ENCODE measurements at regions not wholly inside any gene's neighbourhood (a gene's known extent, or its start where the extent isn't known, plus 50 kb on each side); places are given as distances from the start of the nearest gene placed in this dataset.

DNA sequence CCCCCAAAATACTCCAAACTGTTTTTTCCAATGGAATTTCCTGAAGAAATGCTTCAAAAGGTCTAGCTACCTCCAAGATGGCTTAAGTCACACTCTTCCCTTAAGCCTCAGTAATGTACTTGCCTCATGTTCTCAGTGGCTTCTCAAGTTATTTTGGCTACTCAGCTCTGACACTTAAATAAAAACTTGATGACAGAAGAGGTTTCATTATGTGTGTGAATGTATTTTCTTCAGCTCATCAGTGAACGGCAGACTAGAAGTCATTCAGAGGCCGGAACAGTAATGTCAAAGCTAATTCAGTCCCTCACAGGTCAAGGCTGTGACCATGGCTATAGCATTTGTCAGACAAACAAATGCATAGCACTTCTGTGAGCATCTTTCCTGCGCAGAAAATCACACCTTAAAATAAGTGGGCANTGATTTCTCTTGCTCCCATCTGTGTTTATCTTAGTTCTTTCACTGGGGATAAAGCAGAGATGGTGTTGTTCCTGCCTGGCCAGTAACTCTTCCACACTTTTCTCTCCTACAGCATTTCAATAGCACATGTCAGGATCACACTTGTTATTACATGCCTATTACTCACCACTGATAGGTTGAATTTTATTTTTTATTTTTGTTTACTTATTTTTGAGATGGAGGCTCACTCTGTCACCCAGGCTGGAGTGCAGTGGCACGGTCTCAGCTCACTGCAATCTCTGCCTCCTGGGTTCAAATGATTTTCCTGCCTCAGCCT is 68.5 kb upstream of the PLCL2 start:
- H3K36me3 ChIP-seq (ENCODE audit: control insufficient read depth in 2 of 2, insufficient read depth in 2 of 2, low read length in 1 of 2), result no peaks in the 10 kb centered on the region
- peak overlapping the region; percentile 63 for H2AFZ ChIP-seq (ENCODE audit: control insufficient read depth, low read depth, low read length)
- ATAC-seq (peak; percentile 97), FAIRE-seq (peak; percentile 86), DNase-seq (ENCODE audit: low read depth, low spot score) (peak; percentile 56)
- ChIA-PET CTCF (interaction anchor here (0.6 to 1.2 kb wide), 5 partner anchors 8 to 350 kb away, joined by 3 to 6 read pairs (median 4); no protein-coding TSS in a partner anchor), POLR2A (no interaction called here), SMC1A (ENCODE audit: uncharacterized antibody, unreplicated experiment) (interaction anchor here (0.6 to 2.3 kb wide), 16 partner anchors 8 to 415 kb away, joined by 3 to 10 read pairs (median 3); no protein-coding TSS in a partner anchor), RAD21 (ENCODE audit: unreplicated experiment) (interaction anchor here (1.1 to 1.6 kb wide), 11 partner anchors 11 to 416 kb away, joined by 3 to 7 read pairs (median 5); partner anchors contain the start of gene PLCL2)
- WGBS (ENCODE audit: insufficient coverage, insufficient replicate concordance, low lambda C conversion rate, missing lambda C conversion rate), result 35% methylated on average over 4 of the region's 4 CpGs
- no peak overlapping the region for H3K27ac ChIP-seq (ENCODE audit: control insufficient read depth, insufficient read depth)
- BruUV-seq (replicated peaks), result no TSS peak
- no peak overlapping the region for H3K4me3 ChIP-seq
- H3K4me1 ChIP-seq (ENCODE audit: control insufficient read depth, insufficient read depth, low read length), result peaks cover 11% of the 10 kb centered on the region
- H3K79me2 ChIP-seq (ENCODE audit: control insufficient read depth, insufficient read depth, low read length), result no peaks in the 10 kb centered on the region
- H4K20me1 ChIP-seq (ENCODE audit: control insufficient read depth, insufficient read depth), result no peaks in the 10 kb centered on the region
- in situ Hi-C loops (cut with MboI), result no loop called here
- H3K9ac ChIP-seq (ENCODE audit: control insufficient read depth, insufficient read depth, low read length), result no peak overlapping the region
- no peaks in the 10 kb centered on the region; the same call in 2 of the 3 replicates for H3K9me3 ChIP-seq (replicated peaks; ENCODE audit: control insufficient read depth, insufficient read depth, low read length)
- no peak overlapping the region for H3K4me2 ChIP-seq (ENCODE audit: control insufficient read depth, insufficient read depth)
- intact Hi-C loops (cut with micrococcal nuclease; ENCODE audit: unreplicated experiment), result no loop called here
- no peaks in the 10 kb centered on the region for H3K27me3 ChIP-seq (replicated peaks in 1 of 2; ENCODE audit: control insufficient read depth in 2 of 2, insufficient read depth in 2 of 2, low read length in 1 of 2)
- TF ChIP-seq ATF7 (IDR thresholded peaks at IDR 0.05; ENCODE audit: low read depth) (peak; percentile 85), EP300 (IDR thresholded peaks at IDR 0.05; ENCODE audit: borderline replicate concordance in 1 of 2, control insufficient read depth in 1 of 2, low read depth in 2 of 2, low read length in 2 of 2) (no peak), TARDBP (IDR thresholded peaks at IDR 0.05; ENCODE audit: borderline replicate concordance) (no peak), JUNB (IDR thresholded peaks at IDR 0.05) (peak; percentile 78), ZNF207 (IDR thresholded peaks at IDR 0.05; ENCODE audit: borderline replicate concordance) (no peak), MYC (IDR thresholded peaks at IDR 0.05; ENCODE audit: insufficient read depth, insufficient read length, insufficient replicate concordance, low read length, severe bottlenecking) (no peak), RUNX3 (IDR thresholded peaks at IDR 0.05; ENCODE audit: low read length) (peak; percentile 66; the same call in 1 of the 2 replicates), ZNF622 (IDR thresholded peaks at IDR 0.05) (no peak), NR2F1 (conservative IDR thresholded peaks at IDR 0.05) (no peak)
- TF ChIP-seq, protein P1, sequence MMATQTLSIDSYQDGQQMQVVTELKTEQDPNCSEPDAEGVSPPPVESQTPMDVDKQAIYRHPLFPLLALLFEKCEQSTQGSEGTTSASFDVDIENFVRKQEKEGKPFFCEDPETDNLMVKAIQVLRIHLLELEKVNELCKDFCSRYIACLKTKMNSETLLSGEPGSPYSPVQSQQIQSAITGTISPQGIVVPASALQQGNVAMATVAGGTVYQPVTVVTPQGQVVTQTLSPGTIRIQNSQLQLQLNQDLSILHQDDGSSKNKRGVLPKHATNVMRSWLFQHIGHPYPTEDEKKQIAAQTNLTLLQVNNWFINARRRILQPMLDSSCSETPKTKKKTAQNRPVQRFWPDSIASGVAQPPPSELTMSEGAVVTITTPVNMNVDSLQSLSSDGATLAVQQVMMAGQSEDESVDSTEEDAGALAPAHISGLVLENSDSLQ (IDR thresholded peaks at IDR 0.05), result peak; percentile 52; the same call in 1 of the 2 replicates
- TF ChIP-seq, protein P2, sequence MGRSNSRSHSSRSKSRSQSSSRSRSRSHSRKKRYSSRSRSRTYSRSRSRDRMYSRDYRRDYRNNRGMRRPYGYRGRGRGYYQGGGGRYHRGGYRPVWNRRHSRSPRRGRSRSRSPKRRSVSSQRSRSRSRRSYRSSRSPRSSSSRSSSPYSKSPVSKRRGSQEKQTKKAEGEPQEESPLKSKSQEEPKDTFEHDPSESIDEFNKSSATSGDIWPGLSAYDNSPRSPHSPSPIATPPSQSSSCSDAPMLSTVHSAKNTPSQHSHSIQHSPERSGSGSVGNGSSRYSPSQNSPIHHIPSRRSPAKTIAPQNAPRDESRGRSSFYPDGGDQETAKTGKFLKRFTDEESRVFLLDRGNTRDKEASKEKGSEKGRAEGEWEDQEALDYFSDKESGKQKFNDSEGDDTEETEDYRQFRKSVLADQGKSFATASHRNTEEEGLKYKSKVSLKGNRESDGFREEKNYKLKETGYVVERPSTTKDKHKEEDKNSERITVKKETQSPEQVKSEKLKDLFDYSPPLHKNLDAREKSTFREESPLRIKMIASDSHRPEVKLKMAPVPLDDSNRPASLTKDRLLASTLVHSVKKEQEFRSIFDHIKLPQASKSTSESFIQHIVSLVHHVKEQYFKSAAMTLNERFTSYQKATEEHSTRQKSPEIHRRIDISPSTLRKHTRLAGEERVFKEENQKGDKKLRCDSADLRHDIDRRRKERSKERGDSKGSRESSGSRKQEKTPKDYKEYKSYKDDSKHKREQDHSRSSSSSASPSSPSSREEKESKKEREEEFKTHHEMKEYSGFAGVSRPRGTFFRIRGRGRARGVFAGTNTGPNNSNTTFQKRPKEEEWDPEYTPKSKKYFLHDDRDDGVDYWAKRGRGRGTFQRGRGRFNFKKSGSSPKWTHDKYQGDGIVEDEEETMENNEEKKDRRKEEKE (IDR thresholded peaks at IDR 0.05), result no peak
- TF ChIP-seq, protein P3, sequence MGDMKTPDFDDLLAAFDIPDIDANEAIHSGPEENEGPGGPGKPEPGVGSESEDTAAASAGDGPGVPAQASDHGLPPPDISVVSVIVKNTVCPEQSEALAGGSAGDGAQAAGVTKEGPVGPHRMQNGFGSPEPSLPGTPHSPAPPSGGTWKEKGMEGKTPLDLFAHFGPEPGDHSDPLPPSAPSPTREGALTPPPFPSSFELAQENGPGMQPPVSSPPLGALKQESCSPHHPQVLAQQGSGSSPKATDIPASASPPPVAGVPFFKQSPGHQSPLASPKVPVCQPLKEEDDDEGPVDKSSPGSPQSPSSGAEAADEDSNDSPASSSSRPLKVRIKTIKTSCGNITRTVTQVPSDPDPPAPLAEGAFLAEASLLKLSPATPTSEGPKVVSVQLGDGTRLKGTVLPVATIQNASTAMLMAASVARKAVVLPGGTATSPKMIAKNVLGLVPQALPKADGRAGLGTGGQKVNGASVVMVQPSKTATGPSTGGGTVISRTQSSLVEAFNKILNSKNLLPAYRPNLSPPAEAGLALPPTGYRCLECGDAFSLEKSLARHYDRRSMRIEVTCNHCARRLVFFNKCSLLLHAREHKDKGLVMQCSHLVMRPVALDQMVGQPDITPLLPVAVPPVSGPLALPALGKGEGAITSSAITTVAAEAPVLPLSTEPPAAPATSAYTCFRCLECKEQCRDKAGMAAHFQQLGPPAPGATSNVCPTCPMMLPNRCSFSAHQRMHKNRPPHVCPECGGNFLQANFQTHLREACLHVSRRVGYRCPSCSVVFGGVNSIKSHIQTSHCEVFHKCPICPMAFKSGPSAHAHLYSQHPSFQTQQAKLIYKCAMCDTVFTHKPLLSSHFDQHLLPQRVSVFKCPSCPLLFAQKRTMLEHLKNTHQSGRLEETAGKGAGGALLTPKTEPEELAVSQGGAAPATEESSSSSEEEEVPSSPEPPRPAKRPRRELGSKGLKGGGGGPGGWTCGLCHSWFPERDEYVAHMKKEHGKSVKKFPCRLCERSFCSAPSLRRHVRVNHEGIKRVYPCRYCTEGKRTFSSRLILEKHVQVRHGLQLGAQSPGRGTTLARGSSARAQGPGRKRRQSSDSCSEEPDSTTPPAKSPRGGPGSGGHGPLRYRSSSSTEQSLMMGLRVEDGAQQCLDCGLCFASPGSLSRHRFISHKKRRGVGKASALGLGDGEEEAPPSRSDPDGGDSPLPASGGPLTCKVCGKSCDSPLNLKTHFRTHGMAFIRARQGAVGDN (IDR thresholded peaks at IDR 0.05), result 0 out of 2 replicates have a peak, but pooled peaks have one; percentile 50
- TF ChIP-seq, protein P4, sequence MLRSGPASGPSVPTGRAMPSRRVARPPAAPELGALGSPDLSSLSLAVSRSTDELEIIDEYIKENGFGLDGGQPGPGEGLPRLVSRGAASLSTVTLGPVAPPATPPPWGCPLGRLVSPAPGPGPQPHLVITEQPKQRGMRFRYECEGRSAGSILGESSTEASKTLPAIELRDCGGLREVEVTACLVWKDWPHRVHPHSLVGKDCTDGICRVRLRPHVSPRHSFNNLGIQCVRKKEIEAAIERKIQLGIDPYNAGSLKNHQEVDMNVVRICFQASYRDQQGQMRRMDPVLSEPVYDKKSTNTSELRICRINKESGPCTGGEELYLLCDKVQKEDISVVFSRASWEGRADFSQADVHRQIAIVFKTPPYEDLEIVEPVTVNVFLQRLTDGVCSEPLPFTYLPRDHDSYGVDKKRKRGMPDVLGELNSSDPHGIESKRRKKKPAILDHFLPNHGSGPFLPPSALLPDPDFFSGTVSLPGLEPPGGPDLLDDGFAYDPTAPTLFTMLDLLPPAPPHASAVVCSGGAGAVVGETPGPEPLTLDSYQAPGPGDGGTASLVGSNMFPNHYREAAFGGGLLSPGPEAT (IDR thresholded peaks at IDR 0.05; ENCODE audit: low read depth), result peak; percentile 43; the same call in 1 of the 2 replicates
